ES-I3 (cell line): ENCODE measurements at regions not wholly inside any gene's neighbourhood (a gene's known extent, or its start where the extent isn't known, plus 50 kb on each side); places are given as distances from the start of the nearest gene placed in this dataset.

ENCODE experiments used
- H3K36me3 ChIP-seq: 2 replicates; pipeline ENCODE4 v1.6.1; 2013; ENCODE audit warnings: mild to moderate bottlenecking, low read length, control low read depth, moderate library complexity; ENCODE audit not compliant: insufficient read depth
- H3K4me1 ChIP-seq: 2 replicates; pipeline ENCODE4 v1.6.1; 2013; ENCODE audit warnings: mild to moderate bottlenecking, control low read depth, low read length; ENCODE audit not compliant: insufficient read depth
- H3K9ac ChIP-seq: 2 replicates; pipeline ENCODE4 v1.6.1; 2013; ENCODE audit warnings: low read depth, mild to moderate bottlenecking, low read length, moderate library complexity
- H3K9me3 ChIP-seq: 2 replicates; pipeline ENCODE4 v1.6.1; 2013; ENCODE audit warnings: mild to moderate bottlenecking, low read length, moderate library complexity; ENCODE audit not compliant: control insufficient read depth, insufficient read depth

GRCh38 chr3:147618691-147619090, 209.5 kb downstream of the ZIC1 start:
- Histone ChIP-seq H3K36me3 (no peaks in the 10 kb centered on the region), H3K4me1 (peaks cover 6% of the 10 kb centered on the region; the same call in 1 of the 2 replicates), H3K9me3 (no peaks in the 10 kb centered on the region), H3K9ac (no peak overlapping the region)

- H3K9ac ChIP-seq = no peak overlapping the region
- H3K36me3 ChIP-seq = no peaks in the 10 kb centered on the region
- no peaks in the 10 kb centered on the region for H3K9me3 ChIP-seq
- H3K4me1 ChIP-seq = peaks cover 6% of the 10 kb centered on the region; the same call in 1 of the 2 replicates
These were observed 210.9 kb downstream of the ZIC1 start for GRCh38 chr3:147619921-147620560.

GRCh38 chr3:147620906-147621305, 211.7 kb downstream of the ZIC1 start:
- H3K4me1 ChIP-seq = peaks cover 6% of the 10 kb centered on the region; the same call in 1 of the 2 replicates
- H3K36me3 ChIP-seq = no peaks in the 10 kb centered on the region
- H3K9me3 ChIP-seq = no peaks in the 10 kb centered on the region
- H3K9ac ChIP-seq = no peak overlapping the region

GRCh38 chr3:147630921-147631415, 221.8 kb downstream of the ZIC1 start:
- Histone ChIP-seq H3K9me3 (no peaks in the 10 kb centered on the region), H3K4me1 (no peaks in the 10 kb centered on the region), H3K36me3 (no peaks in the 10 kb centered on the region), H3K9ac (no peak overlapping the region)

GRCh38 chr3:147640781-147641180, 231.6 kb downstream of the ZIC1 start:
- Histone ChIP-seq H3K9me3 (no peaks in the 10 kb centered on the region), H3K36me3 (no peaks in the 10 kb centered on the region), H3K9ac (no peak overlapping the region), H3K4me1 (no peaks in the 10 kb centered on the region)

- H3K4me1 ChIP-seq = no peaks in the 10 kb centered on the region
- H3K9ac ChIP-seq = no peak overlapping the region
- no peaks in the 10 kb centered on the region for H3K36me3 ChIP-seq
- H3K9me3 ChIP-seq = no peaks in the 10 kb centered on the region
These were observed 236.6 kb downstream of the ZIC1 start for GRCh38 chr3:147645761-147646160.

- Histone ChIP-seq H3K36me3 (no peaks in the 10 kb centered on the region), H3K9me3 (no peaks in the 10 kb centered on the region), H3K9ac (no peak overlapping the region), H3K4me1 (no peaks in the 10 kb centered on the region)
These were observed 240.3 kb downstream of the ZIC1 start for GRCh38 chr3:147649475-147649874.

- H3K4me1 ChIP-seq = no peaks in the 10 kb centered on the region
- no peaks in the 10 kb centered on the region for H3K36me3 ChIP-seq
- H3K9ac ChIP-seq = no peak overlapping the region
- no peaks in the 10 kb centered on the region for H3K9me3 ChIP-seq
These were observed 242.1 kb downstream of the ZIC1 start for GRCh38 chr3:147651107-147651778.

- Histone ChIP-seq H3K36me3 (no peaks in the 10 kb centered on the region), H3K9ac (no peak overlapping the region), H3K4me1 (no peaks in the 10 kb centered on the region), H3K9me3 (no peaks in the 10 kb centered on the region)
These were observed 243.6 kb downstream of the ZIC1 start for GRCh38 chr3:147652651-147653366.

GRCh38 chr3:147653367-147653923, 244.3 kb downstream of the ZIC1 start:
- Histone ChIP-seq H3K9ac (no peak overlapping the region), H3K9me3 (no peaks in the 10 kb centered on the region), H3K4me1 (no peaks in the 10 kb centered on the region), H3K36me3 (no peaks in the 10 kb centered on the region)

- Histone ChIP-seq H3K9ac (no peak overlapping the region), H3K9me3 (no peaks in the 10 kb centered on the region), H3K36me3 (no peaks in the 10 kb centered on the region), H3K4me1 (no peaks in the 10 kb centered on the region)
These were observed 245.7 kb downstream of the ZIC1 start for GRCh38 chr3:147654827-147655226.

GRCh38 chr3:147655236-147655635, 246.1 kb downstream of the ZIC1 start:
- Histone ChIP-seq H3K36me3 (no peaks in the 10 kb centered on the region), H3K9ac (no peak overlapping the region), H3K9me3 (no peaks in the 10 kb centered on the region), H3K4me1 (no peaks in the 10 kb centered on the region)

GRCh38 chr3:147656023-147656422, 246.9 kb downstream of the ZIC1 start:
- Histone ChIP-seq H3K9ac (no peak overlapping the region), H3K9me3 (no peaks in the 10 kb centered on the region), H3K4me1 (no peaks in the 10 kb centered on the region), H3K36me3 (no peaks in the 10 kb centered on the region)

- Histone ChIP-seq H3K9me3 (no peaks in the 10 kb centered on the region), H3K36me3 (no peaks in the 10 kb centered on the region), H3K4me1 (no peaks in the 10 kb centered on the region), H3K9ac (no peak overlapping the region)
These were observed 252.8 kb downstream of the ZIC1 start for GRCh38 chr3:147661916-147662315.
